SK-N-SH (cell line): ENCODE measurements at regions not wholly inside any gene's neighbourhood (a gene's known extent, or its start where the extent isn't known, plus 50 kb on each side); places are given as distances from the start of the nearest gene placed in this dataset.

Source experiments
- CTCF ChIA-PET: fragments of 300-600, 350-600 bp; formaldehyde crosslinking; extraction: SDS; loops from one replicate; lab custom pipeline; 2021; lab: Yijun Ruan, JAX
- POLR2A ChIA-PET: fragments of 350-600 bp; sonication (Branson Sonifier 250); formaldehyde crosslinking; extraction: SDS; loops from one replicate; lab custom pipeline; 2020; ENCODE audit warnings: antibody characterized with exemption, inconsistent platforms; lab: Yijun Ruan, JAX
- DNase-seq: peaks from one replicate; pipeline ENCODE4 v3.0.0; 2012
- H2AFZ ChIP-seq: fragments of 200-600 bp; sonication (generic); 2 replicates; pipeline ENCODE4 v1.8.1; 2016; ENCODE audit warnings: antibody characterized with exemption, mild to moderate bottlenecking, low read depth
- H3F3A ChIP-seq: fragments of 200-600 bp; sonication (generic); replicated peaks from 2 replicates; pipeline ENCODE3; 2016; ENCODE audit warnings: antibody characterized with exemption, mild to moderate bottlenecking; ENCODE audit not compliant: insufficient read depth
- H3K27ac ChIP-seq, 2 experiments: fragments of 200-500 bp in 1 of 2; fragments of 200-600 bp in 1 of 2; sonication (Bioruptor generic) in 1 of 2; sonication (generic), shearing (Covaris generic) in 1 of 2; 2 replicates each; pipeline versions ENCODE4 v1.5.1 to v1.6.1; 2014 to 2016; ENCODE audit warnings: low read depth in 2 of 2, inconsistent platforms in 1 of 2, low read length in 1 of 2, mild to moderate bottlenecking in 1 of 2, mixed read lengths in 1 of 2
- H3K27me3 ChIP-seq: fragments of 200-600 bp; sonication (generic), shearing (Covaris generic); 2 replicates; pipeline ENCODE4 v1.6.1; 2016; ENCODE audit warnings: mixed run types; ENCODE audit not compliant: insufficient read depth
- H3K36me3 ChIP-seq, 2 experiments: fragments of 200-500 bp in 1 of 2; fragments of 200-600 bp in 1 of 2; sonication (Bioruptor generic) in 1 of 2; sonication (generic) in 1 of 2; replicated peaks in 1 of 2; 2 replicates each; pipeline versions ENCODE3 to v1.5.1; 2014 to 2016; ENCODE audit warnings: low read length in 1 of 2, mild to moderate bottlenecking in 1 of 2; ENCODE audit not compliant: insufficient read depth in 2 of 2, control insufficient read depth in 1 of 2
- H3K4me1 ChIP-seq, 2 experiments: fragments of 200-500 bp in 1 of 2; fragments of 200-600 bp in 1 of 2; sonication (Bioruptor generic) in 1 of 2; sonication (generic), shearing (Covaris generic) in 1 of 2; 2 replicates each; pipeline versions ENCODE4 v1.5.1 to v1.6.1; 2014 to 2016; ENCODE audit warnings: low read depth in 1 of 2, low read length in 1 of 2, mixed run types in 1 of 2; ENCODE audit not compliant: insufficient read depth in 2 of 2, control insufficient read depth in 1 of 2
- H3K4me2 ChIP-seq: fragments of 200-600 bp; sonication (generic), shearing (Covaris generic); 2 replicates; pipeline ENCODE4 v1.6.1; 2017; ENCODE audit warnings: mixed run types
- H3K4me3 ChIP-seq, 2 experiments: fragments of 200-500 bp in 1 of 2; fragments of 200-600 bp in 1 of 2; sonication (Bioruptor generic) in 1 of 2; sonication (generic), shearing (Covaris generic) in 1 of 2; 2 replicates each; pipeline versions ENCODE4 v1.5.1 to v1.8.1; 2014 to 2016; ENCODE audit warnings: low read depth in 2 of 2, inconsistent platforms in 1 of 2, low read length in 1 of 2, mild to moderate bottlenecking in 1 of 2, mixed read lengths in 1 of 2, moderate library complexity in 1 of 2
- H3K79me2 ChIP-seq: fragments of 200-600 bp; sonication (generic); 2 replicates; pipeline ENCODE4 v1.8.1; 2017; ENCODE audit warnings: mild to moderate bottlenecking; ENCODE audit not compliant: insufficient read depth
- H3K9ac ChIP-seq: fragments of 200-600 bp; sonication (generic); 2 replicates; pipeline ENCODE4 v1.6.1; 2017; ENCODE audit warnings: mixed run types
- H3K9me2 ChIP-seq: fragments of 200-600 bp; sonication (generic); 2 replicates; pipeline ENCODE4 v1.6.1; 2017; ENCODE audit warnings: mixed run types
- H3K9me3 ChIP-seq: fragments of 200-600 bp; sonication (generic); 2 replicates; pipeline ENCODE4 v1.6.1; 2017; ENCODE audit warnings: mixed run types, mild to moderate bottlenecking, moderate library complexity
- H4K20me1 ChIP-seq: fragments of 200-600 bp; sonication (generic); 2 replicates; pipeline ENCODE4 v1.6.1; 2017; ENCODE audit warnings: mild to moderate bottlenecking, mixed run types; ENCODE audit not compliant: insufficient read depth
- CHD2 ChIP-seq: fragments of 150-350 bp; IDR thresholded peaks from 2 replicates; pipeline ENCODE4 v1.6.1; 2018; ENCODE audit warnings: low read length; ENCODE audit not compliant: partially characterized antibody
- ELF1 ChIP-seq: IDR thresholded peaks from 2 replicates; pipeline ENCODE4 v1.4.0; 2012
- FOSL2 ChIP-seq: IDR thresholded peaks from 2 replicates; pipeline ENCODE4 v1.4.0; 2012; ENCODE audit warnings: low read depth, mild to moderate bottlenecking, moderate library complexity, borderline replicate concordance
- FOXJ3 ChIP-seq: sonication (generic); formaldehyde crosslinking; IDR thresholded peaks from 2 replicates; pipeline ENCODE4 v1.5.1; 2020; ENCODE audit warnings: mild to moderate bottlenecking, missing genetic modification reagents
- FOXM1 ChIP-seq: IDR thresholded peaks from 2 replicates; pipeline ENCODE4 v1.4.0; 2012; ENCODE audit warnings: low read depth, mild to moderate bottlenecking
- GABPA ChIP-seq: IDR thresholded peaks from 2 replicates; pipeline ENCODE4 v1.4.0; 2012; ENCODE audit warnings: low read depth, mild to moderate bottlenecking
- GATA2 ChIP-seq: sonication (generic); formaldehyde crosslinking; IDR thresholded peaks from 2 replicates; pipeline ENCODE4 v1.5.0; 2020; ENCODE audit warnings: mild to moderate bottlenecking, missing genetic modification reagents
- JUND ChIP-seq: IDR thresholded peaks from 2 replicates; pipeline ENCODE4 v1.4.0; 2012
- MAX ChIP-seq: IDR thresholded peaks from 2 replicates; pipeline ENCODE4 v1.4.0; 2012; ENCODE audit warnings: low read depth
- MEF2A ChIP-seq: IDR thresholded peaks from 2 replicates; pipeline ENCODE4 v1.4.0; 2012; ENCODE audit warnings: low read depth, borderline replicate concordance
- MXI1 ChIP-seq: IDR thresholded peaks from 2 replicates; pipeline ENCODE4 v1.6.1; 2012; ENCODE audit warnings: mild to moderate bottlenecking, low read depth, low read length, improper control_type of control experiment
- NFIC ChIP-seq: IDR thresholded peaks from 2 replicates; pipeline ENCODE4 v1.4.0; 2012; ENCODE audit warnings: borderline replicate concordance
- POLR2AphosphoS5 ChIP-seq: IDR thresholded peaks from 2 replicates; pipeline ENCODE4 v1.6.1; 2012; ENCODE audit warnings: low read depth, low read length
- RXRA ChIP-seq: IDR thresholded peaks from 2 replicates; pipeline ENCODE4 v1.4.0; 2012; ENCODE audit warnings: low read depth, mild to moderate bottlenecking, borderline replicate concordance
- SIN3A ChIP-seq: IDR thresholded peaks from 2 replicates; pipeline ENCODE4 v1.6.1; 2012; ENCODE audit warnings: low read depth, mild to moderate bottlenecking, low read length, moderate library complexity, borderline replicate concordance
- TAF1 ChIP-seq: IDR thresholded peaks from 2 replicates; pipeline ENCODE4 v1.6.1; 2012; ENCODE audit warnings: low read depth, mild to moderate bottlenecking, low read length, moderate library complexity, borderline replicate concordance
- TCF12 ChIP-seq: IDR thresholded peaks from 2 replicates; pipeline ENCODE4 v1.4.0; 2012
- USF2 ChIP-seq: fragments of 150-350 bp; IDR thresholded peaks from 2 replicates; pipeline ENCODE4 v1.6.1; 2017; ENCODE audit warnings: antibody characterized with exemption, low read length, low read depth, borderline replicate concordance
- WGBS: methylation state at CpG from one replicate; pipeline ENCODE4 v1.1.6; 2017; ENCODE audit warnings: low lambda C conversion rate; 5-methylcytosine and 5-hydroxymethylcytosine counted together
- TF ChIP-seq, protein P1 (sequence below): fragments of 150-350 bp; IDR thresholded peaks from 2 replicates; pipeline ENCODE4 v1.6.1; 2016; ENCODE audit warnings: mild to moderate bottlenecking, low read depth, low read length

GRCh38 chr5:153101235-153102180 is 389.0 kb upstream of the GRIA1 start:
- WGBS, result 3% methylated on average over 3 of the region's 3 CpGs
- DNase-seq, result no peak

DNA sequence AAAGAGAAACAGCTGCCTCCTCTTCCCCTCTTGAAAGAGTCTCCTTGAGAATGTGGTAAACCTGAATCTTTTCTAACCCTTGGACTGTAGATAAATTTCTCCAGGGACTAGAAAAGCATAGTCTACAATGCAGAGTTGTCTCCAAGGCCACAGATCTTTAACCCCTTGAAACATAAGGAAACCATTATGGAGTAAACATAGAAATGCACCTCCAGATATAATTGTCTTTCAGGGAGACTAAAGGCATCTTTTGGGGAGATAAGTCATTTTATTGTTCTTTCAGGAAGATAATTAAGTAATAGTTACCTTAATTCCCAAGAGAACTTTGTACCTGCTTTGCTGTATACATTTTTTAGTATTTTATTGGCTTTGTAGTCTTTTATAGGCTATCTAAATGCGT is 373.6 kb upstream of the GRIA1 start:
- TF ChIP-seq FOXM1 (no peak), USF2 (no peak), MEF2A (no peak), TAF1 (no peak), FOXJ3 (CRISPR knock-in tag) (no peak), NFIC (no peak), GATA2 (CRISPR knock-in tag) (no peak), TCF12 (no peak), CHD2 (no peak), RXRA (no peak), ELF1 (no peak)
- TF ChIP-seq, protein P1, sequence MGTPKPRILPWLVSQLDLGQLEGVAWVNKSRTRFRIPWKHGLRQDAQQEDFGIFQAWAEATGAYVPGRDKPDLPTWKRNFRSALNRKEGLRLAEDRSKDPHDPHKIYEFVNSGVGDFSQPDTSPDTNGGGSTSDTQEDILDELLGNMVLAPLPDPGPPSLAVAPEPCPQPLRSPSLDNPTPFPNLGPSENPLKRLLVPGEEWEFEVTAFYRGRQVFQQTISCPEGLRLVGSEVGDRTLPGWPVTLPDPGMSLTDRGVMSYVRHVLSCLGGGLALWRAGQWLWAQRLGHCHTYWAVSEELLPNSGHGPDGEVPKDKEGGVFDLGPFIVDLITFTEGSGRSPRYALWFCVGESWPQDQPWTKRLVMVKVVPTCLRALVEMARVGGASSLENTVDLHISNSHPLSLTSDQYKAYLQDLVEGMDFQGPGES, result no peak
- no peak for DNase-seq
- Histone ChIP-seq H3K4me2 (no peak overlapping the region), H3K4me3 (no peak overlapping the region), H3F3A (no peaks in the 10 kb centered on the region), H4K20me1 (no peaks in the 10 kb centered on the region), H3K79me2 (no peaks in the 10 kb centered on the region), H3K9ac (no peak overlapping the region), H3K4me1 (no peaks in the 10 kb centered on the region), H3K9me3 (no peaks in the 10 kb centered on the region), H3K36me3 (no peaks in the 10 kb centered on the region), H3K27ac (no peak overlapping the region), H3K27me3 (no peaks in the 10 kb centered on the region), H2AFZ (no peak overlapping the region), H3K9me2 (no peaks in the 10 kb centered on the region)
- ChIA-PET CTCF (no interaction called here), POLR2A (no interaction called here)
- 3% methylated on average over 1 of the region's 1 CpG for WGBS

More at GRCh38 chr5:153101235-153102180, 389.0 kb upstream of the GRIA1 start:
- Histone ChIP-seq H3K27me3 (no peaks in the 10 kb centered on the region), H3K4me1 (no peaks in the 10 kb centered on the region), H3K79me2 (no peaks in the 10 kb centered on the region), H4K20me1 (no peaks in the 10 kb centered on the region), H3K4me2 (no peak overlapping the region), H2AFZ (no peak overlapping the region), H3K9ac (no peak overlapping the region), H3K9me3 (no peaks in the 10 kb centered on the region), H3K4me3 (no peak overlapping the region), H3K27ac (no peak overlapping the region), H3F3A (no peaks in the 10 kb centered on the region), H3K9me2 (no peaks in the 10 kb centered on the region), H3K36me3 (no peaks in the 10 kb centered on the region)
- TF ChIP-seq GATA2 (CRISPR knock-in tag), result no peak
- TF ChIP-seq MAX, result no peak
- no peak for TF ChIP-seq FOSL2
- TF ChIP-seq CHD2, result no peak
- TF ChIP-seq GABPA, result no peak
- TF ChIP-seq SIN3A, result no peak
- TF ChIP-seq POLR2AphosphoS5, result no peak
- no peak for TF ChIP-seq MXI1
- no peak for TF ChIP-seq JUND
- no peak for TF ChIP-seq RXRA
- POLR2A ChIA-PET, result no interaction called here
- CTCF ChIA-PET, result interaction anchor here (0.7 kb wide), 1 partner anchor 17 kb away, joined by 3 read pairs; no protein-coding TSS in a partner anchor
